ENCODE measurements at regions not wholly inside any gene's neighbourhood (a gene's known extent, or its start where the extent isn't known, plus 50 kb on each side); places are given as distances from the start of the nearest gene placed in this dataset.
"Not testable (repeated sequence)": the region's sequence is repeated elsewhere in the genome, so short reads cannot be mapped to it uniquely, and the experiment has no call there.

GRCh38 chr4:57199267-57199666 lies 89.1 kb upstream of the IGFBP7 start:
- no peak for DNase-seq

GRCh38 chr4:57195622-57196021 lies 85.4 kb upstream of the IGFBP7 start:
- no peak for DNase-seq

GRCh38 chr4:57194068-57194611 lies 84.0 kb upstream of the IGFBP7 start:
- no peak for DNase-seq

GRCh38 chr4:57193209-57193810 lies 83.1 kb upstream of the IGFBP7 start:
- DNase-seq = no peak

- DNase-seq = peak; percentile 7
Measured at GRCh38 chr4:57191523-57192034, 81.4 kb upstream of the IGFBP7 start.

- peak; percentile 26 for DNase-seq
Measured at GRCh38 chr4:57190601-57191481, 80.7 kb upstream of the IGFBP7 start.

- DNase-seq = peak; percentile 3
Measured at GRCh38 chr4:57187246-57187645, 77.1 kb upstream of the IGFBP7 start.

- DNase-seq = no peak
Measured at GRCh38 chr4:57184378-57185029, 74.3 kb upstream of the IGFBP7 start.

GRCh38 chr4:57182132-57182874 lies 72.1 kb upstream of the IGFBP7 start:
- no peak for DNase-seq

GRCh38 chr4:57173136-57173535 lies 63.0 kb upstream of the IGFBP7 start:
- not testable (repeated sequence) for DNase-seq

GRCh38 chr4:57172065-57172464 lies 61.9 kb upstream of the IGFBP7 start:
- no peak for DNase-seq

GRCh38 chr4:57168982-57169381 lies 58.8 kb upstream of the IGFBP7 start:
- no peak for DNase-seq

- DNase-seq = peak; percentile 86
Measured at GRCh38 chr4:57163530-57164459, 53.6 kb upstream of the IGFBP7 start.

GRCh38 chr4:57162499-57163019 lies 52.4 kb upstream of the IGFBP7 start:
- DNase-seq = no peak
